Transverse colon (tissue), 3 donors: ENCODE measurements at regions not wholly inside any gene's neighbourhood (a gene's known extent, or its start where the extent isn't known, plus 50 kb on each side); places are given as distances from the start of the nearest gene placed in this dataset.

Source experiments
- CTCF ChIP-seq, 5 experiments: fragments of 200-600 bp in 3 of 5; fragments of 450-650 bp in 2 of 5; sonication (generic) in 3 of 5; IDR thresholded peaks; 1 replicate in 2 of 5; 2 replicates in 3 of 5; pipeline ENCODE4 v1.5.1; 2016 to 2017; ENCODE audit warnings: antibody characterized with exemption in 5 of 5, inconsistent platforms in 3 of 5, mild to moderate bottlenecking in 2 of 5, moderate library complexity in 1 of 5
- EP300 ChIP-seq: sonication (generic); formaldehyde crosslinking; IDR thresholded peaks from one replicate; pipeline ENCODE4 v1.6.1; 2017; ENCODE audit warnings: antibody characterized with exemption, low read depth
- POLR2A ChIP-seq: fragments of 450-650 bp; IDR thresholded peaks from one replicate; pipeline ENCODE4 v1.6.1; 2016; ENCODE audit warnings: antibody characterized with exemption, mild to moderate bottlenecking, moderate library complexity

- no peak for TF ChIP-seq POLR2A
- TF ChIP-seq CTCF (IDR thresholded peaks at IDR 0.05) = no peak
- TF ChIP-seq EP300 = no peak
Measured at GRCh38 chr7:126378642-126379041, 874.1 kb downstream of the GRM8 start.
